Right lobe of liver (tissue), 6 donors: ENCODE measurements at regions not wholly inside any gene's neighbourhood (a gene's known extent, or its start where the extent isn't known, plus 50 kb on each side); places are given as distances from the start of the nearest gene placed in this dataset.

ENCODE experiments used
- ATAC-seq, 4 donors: fragments of 200-7000 bp; cut with Tn5 transposase; one replicate each; pipeline ENCODE4 v1.9.1; 2020; ENCODE audit warnings: mild to moderate bottlenecking in 4 of 4, moderate library complexity in 4 of 4
- DNase-seq, 3 donors: peaks; one replicate each; pipeline ENCODE4 v3.0.0-alpha.2; 2020
- H3K27ac ChIP-seq, 3 donors: fragments of 200-600 bp; one replicate each; pipeline ENCODE4 v1.8.0; 2022
- H3K27me3 ChIP-seq, 2 donors: fragments of 200-600 bp; one replicate each; pipeline ENCODE4 v1.8.0; 2022
- H3K36me3 ChIP-seq, 4 donors: fragments of 200-600 bp; sonication (generic) in 1 of 4; one replicate each; pipeline versions ENCODE4 v1.5.1 to v1.8.0; 2017 to 2022; ENCODE audit warnings: control low read depth in 1 of 4
- H3K4me1 ChIP-seq, 4 donors: fragments of 200-600 bp; sonication (generic) in 1 of 4; one replicate each; pipeline versions ENCODE4 v1.5.1 to v1.8.0; 2017 to 2022; ENCODE audit warnings: control low read depth in 1 of 4
- H3K4me3 ChIP-seq, 3 donors: fragments of 200-600 bp; one replicate each; pipeline ENCODE4 v1.8.0; 2022
- H3K9me3 ChIP-seq, 4 donors: fragments of 200-600 bp; sonication (generic) in 1 of 4; one replicate each; pipeline versions ENCODE4 v1.5.1 to v1.8.0; 2017 to 2022; ENCODE audit warnings: control low read depth in 1 of 4
- POLR2A ChIP-seq: fragments of 450-650 bp; IDR thresholded peaks from one replicate; pipeline ENCODE4 v1.6.1; 2017; ENCODE audit warnings: antibody characterized with exemption, mild to moderate bottlenecking
- WGBS: methylation state at CpG from one replicate; pipeline ENCODE4 v1.1.6; 2018; ENCODE audit warnings: low coverage, low lambda C conversion rate; ENCODE audit not compliant: insufficient coverage; ENCODE audit errors: missing lambda C conversion rate; 5-methylcytosine and 5-hydroxymethylcytosine counted together
- intact Hi-C, 2 donors: fragments of 100-400 bp; cut with DNase I; formaldehyde crosslinking; loops; one replicate each; pipeline versions ENCODE4 v1.11.2 to v1.14.1; 2022
- TF ChIP-seq, protein P1 (sequence below), 4 donors: fragments of 200-600 bp in 3 of 4; fragments of 450-650 bp in 1 of 4; IDR thresholded peaks; one replicate each; pipeline versions ENCODE4 v1.5.1 to v1.8.0; 2016 to 2022; ENCODE audit warnings: antibody characterized with exemption in 4 of 4, mild to moderate bottlenecking in 2 of 4
- donor health status: DM: no; HTN: yes; CAD: no.
- donor health status: DM: no; HTN: no; CAD: no.
- donor health status: DM: no; HTN: no; CAD: no.
- donor health status: DM: no; HTN: yes; CAD: no.
- donor health status: DM: no; HTN: yes; CAD: no.

DNA sequence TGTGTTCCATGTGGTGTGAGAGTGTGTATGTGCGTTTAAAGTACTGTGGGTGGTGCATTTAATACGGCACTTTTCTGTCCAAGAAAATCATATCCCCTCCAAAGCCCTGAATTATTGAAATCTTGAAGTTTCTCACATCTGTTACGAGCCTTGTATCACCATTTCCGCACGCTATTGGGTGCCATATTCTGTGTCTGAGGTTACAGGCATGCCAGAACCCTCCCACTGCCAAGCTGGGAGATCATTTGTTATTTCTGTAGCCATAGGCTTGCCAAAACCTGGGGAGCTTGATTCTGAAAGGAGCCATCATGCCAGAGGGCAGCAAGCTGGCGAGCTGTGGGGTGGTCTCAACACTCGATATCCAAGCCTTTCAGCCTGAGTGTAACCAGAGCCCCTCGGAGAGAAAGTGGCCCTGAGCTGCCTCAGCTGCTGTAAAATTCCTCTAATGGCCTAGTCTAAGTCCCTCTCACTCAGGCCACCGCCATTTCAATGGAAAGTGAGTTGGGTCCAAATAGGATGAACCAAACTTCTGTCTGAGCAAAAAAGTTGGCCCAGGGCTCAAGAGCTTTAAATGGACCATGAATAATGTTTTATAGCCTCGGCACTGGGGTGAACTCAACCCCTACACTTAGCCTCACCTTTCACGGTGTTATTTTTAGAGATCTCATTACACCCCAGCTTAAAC lies 298.4 kb upstream of the DUSP10 start:
- no peaks in the 10 kb centered on the region for H3K27me3 ChIP-seq
- no peak overlapping the region for H3K4me3 ChIP-seq
- H3K9me3 ChIP-seq: no peaks in the 10 kb centered on the region
- WGBS: 95% methylated on average over 6 of the region's 11 CpGs
- no peaks in the 10 kb centered on the region for H3K36me3 ChIP-seq
- DNase-seq (no peak), ATAC-seq (no peak)
- intact Hi-C loops: no loop called here
- no peak overlapping the region for H3K27ac ChIP-seq
- no peak for TF ChIP-seq POLR2A
- TF ChIP-seq, protein P1, sequence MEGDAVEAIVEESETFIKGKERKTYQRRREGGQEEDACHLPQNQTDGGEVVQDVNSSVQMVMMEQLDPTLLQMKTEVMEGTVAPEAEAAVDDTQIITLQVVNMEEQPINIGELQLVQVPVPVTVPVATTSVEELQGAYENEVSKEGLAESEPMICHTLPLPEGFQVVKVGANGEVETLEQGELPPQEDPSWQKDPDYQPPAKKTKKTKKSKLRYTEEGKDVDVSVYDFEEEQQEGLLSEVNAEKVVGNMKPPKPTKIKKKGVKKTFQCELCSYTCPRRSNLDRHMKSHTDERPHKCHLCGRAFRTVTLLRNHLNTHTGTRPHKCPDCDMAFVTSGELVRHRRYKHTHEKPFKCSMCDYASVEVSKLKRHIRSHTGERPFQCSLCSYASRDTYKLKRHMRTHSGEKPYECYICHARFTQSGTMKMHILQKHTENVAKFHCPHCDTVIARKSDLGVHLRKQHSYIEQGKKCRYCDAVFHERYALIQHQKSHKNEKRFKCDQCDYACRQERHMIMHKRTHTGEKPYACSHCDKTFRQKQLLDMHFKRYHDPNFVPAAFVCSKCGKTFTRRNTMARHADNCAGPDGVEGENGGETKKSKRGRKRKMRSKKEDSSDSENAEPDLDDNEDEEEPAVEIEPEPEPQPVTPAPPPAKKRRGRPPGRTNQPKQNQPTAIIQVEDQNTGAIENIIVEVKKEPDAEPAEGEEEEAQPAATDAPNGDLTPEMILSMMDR (IDR thresholded peaks at IDR 0.05): no peak
- H3K4me1 ChIP-seq: peaks cover 0 to 18% (median 0%) of the 10 kb centered on the region in 4 donors

DNA sequence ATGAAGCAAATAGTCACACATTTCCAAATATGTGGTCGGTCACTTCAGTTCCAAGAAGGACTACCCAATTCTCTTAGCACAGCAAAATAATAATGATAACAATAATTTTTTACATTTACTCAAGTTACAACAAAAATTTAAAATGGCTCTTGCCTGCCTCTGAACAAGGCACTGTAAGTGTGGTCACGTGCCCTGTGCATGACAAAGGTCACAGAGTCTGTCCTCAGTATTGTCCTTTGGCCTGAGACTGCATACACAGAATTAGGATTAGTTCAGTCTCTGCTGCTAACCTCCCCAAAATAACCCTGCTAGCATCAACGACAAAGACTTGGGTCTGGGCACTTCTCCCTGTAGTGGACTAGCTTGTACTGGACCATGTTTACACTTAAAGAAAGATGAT lies 297.1 kb upstream of the DUSP10 start:
- TF ChIP-seq, protein P1 (IDR thresholded peaks at IDR 0.05): no peak
- TF ChIP-seq POLR2A: no peak
- intact Hi-C loops: no loop called here
- H3K4me1 ChIP-seq: peaks cover 0 to 18% (median 0%) of the 10 kb centered on the region in 4 donors
- H3K4me3 ChIP-seq: no peak overlapping the region
- WGBS: 54% methylated on average over 3 of the region's 3 CpGs
- H3K27me3 ChIP-seq: no peaks in the 10 kb centered on the region
- DNase-seq (peak; percentile 53 to 78 (median 70)), ATAC-seq (peak; percentile 85 to 93 (median 89))
- H3K27ac ChIP-seq: peak overlapping the region in 2 of 3 donors; percentile 51 to 58
- H3K9me3 ChIP-seq: no peaks in the 10 kb centered on the region
- no peaks in the 10 kb centered on the region for H3K36me3 ChIP-seq

DNA sequence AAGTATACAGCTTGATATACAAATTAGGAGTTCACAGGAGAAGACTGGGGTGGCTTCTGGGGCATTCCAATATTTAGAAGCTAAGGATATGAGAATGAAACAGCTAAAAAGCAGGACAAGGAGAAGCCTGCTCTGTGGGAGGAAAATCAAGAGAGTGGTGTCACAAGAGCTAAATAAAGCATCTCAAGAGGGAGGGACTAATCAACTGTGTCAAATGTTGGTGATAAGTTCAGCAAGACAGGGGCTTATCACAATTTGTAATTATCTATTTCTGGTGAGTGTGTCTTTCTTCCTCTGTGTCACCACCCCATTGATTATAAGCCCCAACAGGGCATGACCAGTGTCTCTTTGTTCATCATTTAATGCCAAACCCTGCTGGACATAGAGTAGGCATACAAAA lies 295.8 kb upstream of the DUSP10 start:
- TF ChIP-seq, protein P1 (IDR thresholded peaks at IDR 0.05): no peak
- no peak for TF ChIP-seq POLR2A
- H3K27me3 ChIP-seq: no peaks in the 10 kb centered on the region
- DNase-seq (no peak), ATAC-seq (no peak)
- intact Hi-C loops: no loop called here
- H3K4me3 ChIP-seq: no peak overlapping the region
- no peaks in the 10 kb centered on the region for H3K9me3 ChIP-seq
- H3K27ac ChIP-seq: no peak overlapping the region
- H3K36me3 ChIP-seq: no peaks in the 10 kb centered on the region
- peaks cover 0 to 12% (median 0%) of the 10 kb centered on the region in 4 donors for H3K4me1 ChIP-seq

DNA sequence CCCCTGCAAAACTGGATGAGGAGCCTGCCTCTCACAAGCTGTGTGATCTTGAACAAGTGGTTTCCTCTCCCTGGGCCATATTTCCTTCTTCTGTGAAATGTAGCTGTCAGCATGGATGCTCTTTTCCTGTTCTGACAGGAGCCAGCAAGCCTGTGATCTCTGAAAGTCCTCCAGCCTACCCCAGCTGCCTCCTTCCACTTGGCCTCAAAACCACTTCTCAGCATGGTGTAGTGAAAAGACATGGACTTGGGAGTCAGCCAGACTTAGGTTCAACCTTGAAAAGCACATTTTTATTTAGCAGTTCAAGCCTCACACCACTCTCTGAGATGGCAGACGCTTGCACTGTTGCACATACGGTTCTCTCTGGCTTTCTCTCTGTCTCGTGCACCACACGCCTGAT lies 292.9 kb upstream of the DUSP10 start:
- Histone ChIP-seq H3K27ac (no peak overlapping the region), H3K4me3 (no peak overlapping the region), H3K36me3 (no peaks in the 10 kb centered on the region), H3K9me3 (no peaks in the 10 kb centered on the region), H3K27me3 (no peaks in the 10 kb centered on the region), H3K4me1 (peaks cover 0 to 12% (median 0%) of the 10 kb centered on the region in 4 donors)
- TF ChIP-seq, protein P1 (IDR thresholded peaks at IDR 0.05): no peak
- TF ChIP-seq POLR2A: no peak
- intact Hi-C loops: no loop called here
- no peak for ATAC-seq
- WGBS: 73% methylated on average over 4 of the region's 4 CpGs
- no peak for DNase-seq

GRCh38 chr1:222033450-222033849 lies 291.6 kb upstream of the DUSP10 start:
- H3K4me1 ChIP-seq: peaks cover 0 to 15% (median 2%) of the 10 kb centered on the region in 4 donors
- H3K4me3 ChIP-seq: no peak overlapping the region
- ATAC-seq (no peak), DNase-seq (no peak)
- 83% methylated on average over 3 of the region's 3 CpGs for WGBS
- H3K36me3 ChIP-seq: no peaks in the 10 kb centered on the region
- intact Hi-C loops: no loop called here
- no peaks in the 10 kb centered on the region for H3K27me3 ChIP-seq
- H3K27ac ChIP-seq: no peak overlapping the region
- H3K9me3 ChIP-seq: no peaks in the 10 kb centered on the region
- TF ChIP-seq POLR2A: no peak
- TF ChIP-seq, protein P1 (IDR thresholded peaks at IDR 0.05): no peak
